OCI-LY7 (cell line): ENCODE measurements at regions not wholly inside any gene's neighbourhood (a gene's known extent, or its start where the extent isn't known, plus 50 kb on each side); places are given as distances from the start of the nearest gene placed in this dataset.

Experiments used
- BruUV-seq: library from RNA; stranded (reverse); fragments of 400-500 nt; replicated peaks from 2 replicates; lab custom pipeline; 2021; lab: Mats Ljungman, UMichigan
- CTCF ChIA-PET: fragments of 300-600 bp; sonication (Branson Sonifier 250); formaldehyde crosslinking; loops from one replicate; lab custom pipeline; 2022; ENCODE audit warnings: antibody characterized with exemption; ENCODE audit not compliant: unreplicated experiment; lab: Charles Lee
- POLR2A ChIA-PET: fragments of 300-600 bp; sonication (Branson Sonifier 250); formaldehyde crosslinking; loops from one replicate; lab custom pipeline; 2022; ENCODE audit warnings: antibody characterized with exemption; lab: Charles Lee
- DNase-seq: peaks from one replicate; pipeline ENCODE4 v3.0.0-alpha.2; 2015; ENCODE audit warnings: low spot score
- H2AFZ ChIP-seq: fragments of 200-600 bp; sonication (generic), shearing (Covaris generic); 2 replicates; pipeline ENCODE4 v1.6.1; 2014; ENCODE audit warnings: mild to moderate bottlenecking, antibody characterized with exemption, low read length, moderate library complexity
- H3K27ac ChIP-seq: fragments of 200-600 bp; sonication (generic); 2 replicates; pipeline ENCODE4 v1.5.1; 2014; ENCODE audit warnings: mixed run types, low read depth, mild to moderate bottlenecking, moderate library complexity, low read length, inconsistent platforms; ENCODE audit not compliant: poor library complexity, severe bottlenecking
- H3K36me3 ChIP-seq: fragments of 200-600 bp; sonication (generic); 2 replicates; pipeline ENCODE4 v1.6.1; 2014; ENCODE audit warnings: mild to moderate bottlenecking, antibody characterized with exemption, low read length, moderate library complexity, mixed read lengths; ENCODE audit not compliant: insufficient read depth
- H3K4me1 ChIP-seq: fragments of 200-600 bp; sonication (generic); 2 replicates; pipeline ENCODE4 v1.5.1; 2014; ENCODE audit warnings: mild to moderate bottlenecking, low read length; ENCODE audit not compliant: insufficient read depth, poor library complexity, severe bottlenecking
- H3K4me2 ChIP-seq: fragments of 200-600 bp; sonication (generic); 2 replicates; pipeline ENCODE4 v1.6.1; 2014; ENCODE audit warnings: mild to moderate bottlenecking, low read length
- H3K4me3 ChIP-seq: fragments of 200-600 bp; sonication (generic); 2 replicates; pipeline ENCODE4 v1.5.1; 2014; ENCODE audit warnings: mild to moderate bottlenecking, low read depth, low read length; ENCODE audit not compliant: poor library complexity, severe bottlenecking
- H3K79me2 ChIP-seq: fragments of 200-600 bp; sonication (generic); 2 replicates; pipeline ENCODE4 v1.6.1; 2016; ENCODE audit warnings: low read depth, mild to moderate bottlenecking, low read length, moderate library complexity, mixed read lengths; ENCODE audit not compliant: insufficient read depth
- H3K9me2 ChIP-seq: fragments of 200-600 bp; sonication (generic); 2 replicates; pipeline ENCODE4 v1.6.1; 2016; ENCODE audit warnings: mild to moderate bottlenecking, low read length, mixed read lengths; ENCODE audit not compliant: insufficient read depth
- H3K9me3 ChIP-seq: fragments of 200-600 bp; sonication (generic); 2 replicates; pipeline ENCODE4 v1.6.1; 2014; ENCODE audit warnings: mild to moderate bottlenecking, mixed run types, low read length, mixed read lengths
- H4K20me1 ChIP-seq: fragments of 200-600 bp; sonication (generic); 2 replicates; pipeline ENCODE4 v1.6.1; 2014; ENCODE audit warnings: mild to moderate bottlenecking, antibody characterized with exemption, low read length, moderate library complexity, mixed read lengths; ENCODE audit not compliant: insufficient read depth
- CTCF ChIP-seq: fragments of 200-600 bp; sonication (generic); conservative IDR thresholded peaks from 2 replicates; pipeline ENCODE4 v1.5.1; 2014; ENCODE audit warnings: mild to moderate bottlenecking, antibody characterized with exemption, low read length, moderate library complexity, mixed read lengths
- EZH2phosphoT487 ChIP-seq: fragments of 200-600 bp; sonication (generic); IDR thresholded peaks from 2 replicates; pipeline ENCODE4 v1.6.1; 2018; ENCODE audit warnings: low read depth, borderline replicate concordance, mild to moderate bottlenecking, mixed run types, antibody characterized with exemption, low read length, moderate library complexity, mixed read lengths
- intact Hi-C: fragments of 100-400 bp; cut with micrococcal nuclease; formaldehyde crosslinking; loops from one replicate; pipeline ENCODE4 v1.10.0; 2022; ENCODE audit not compliant: unreplicated experiment

GRCh38 chr4:132275583-132276121, 873.4 kb upstream of the PCDH10 start:
- intact Hi-C loops, result no loop called here
- POLR2A ChIA-PET, result interaction anchor here (0.6 to 2.5 kb wide), 15 partner anchors 8 to 365 kb away, joined by 3 to 9 read pairs (median 3); no protein-coding TSS in a partner anchor
- no peak overlapping the region for H3K4me3 ChIP-seq
- no TSS peak for BruUV-seq
- TF ChIP-seq CTCF (no peak), EZH2phosphoT487 (no peak)
- H3K4me1 ChIP-seq, result peaks cover 5% of the 10 kb centered on the region
- no peak overlapping the region for H3K27ac ChIP-seq
- CTCF ChIA-PET, result interaction anchor here (0.6 kb wide), 1 partner anchor 151 kb away, joined by 3 read pairs; no protein-coding TSS in a partner anchor
- H3K9me2 ChIP-seq, result no peaks in the 10 kb centered on the region
- peaks cover 32% of the 10 kb centered on the region for H3K36me3 ChIP-seq
- no peak for DNase-seq
- H3K9me3 ChIP-seq, result peaks cover 53% of the 10 kb centered on the region; the same call in 1 of the 2 replicates
- peak overlapping the region; percentile 20 for H2AFZ ChIP-seq
- no peak overlapping the region for H3K4me2 ChIP-seq
- H3K79me2 ChIP-seq, result no peaks in the 10 kb centered on the region
- H4K20me1 ChIP-seq, result no peaks in the 10 kb centered on the region

- Histone ChIP-seq H3K36me3 (peaks cover 27% of the 10 kb centered on the region), H3K4me2 (no peak overlapping the region), H4K20me1 (no peaks in the 10 kb centered on the region), H3K79me2 (no peaks in the 10 kb centered on the region), H3K27ac (no peak overlapping the region), H3K9me2 (no peaks in the 10 kb centered on the region), H3K4me1 (peaks cover 5% of the 10 kb centered on the region), H3K9me3 (peaks cover 53% of the 10 kb centered on the region; the same call in 1 of the 2 replicates), H3K4me3 (no peak overlapping the region), H2AFZ (peak overlapping the region; percentile 32)
- intact Hi-C loops, result no loop called here
- BruUV-seq, result no TSS peak
- ChIA-PET POLR2A (interaction anchor here (0.8 to 2.5 kb wide), 9 partner anchors 8 to 362 kb away, joined by 3 to 9 read pairs (median 4); no protein-coding TSS in a partner anchor), CTCF (interaction anchor here (0.6 kb wide), 1 partner anchor 152 kb away, joined by 3 read pairs; no protein-coding TSS in a partner anchor)
- TF ChIP-seq CTCF, result no peak
- TF ChIP-seq EZH2phosphoT487, result no peak
- DNase-seq, result no peak
Measured at GRCh38 chr4:132276185-132276584, 872.9 kb upstream of the PCDH10 start.

- Histone ChIP-seq H3K27ac (no peak overlapping the region), H3K9me2 (no peaks in the 10 kb centered on the region), H3K4me1 (peaks cover 5% of the 10 kb centered on the region), H3K4me3 (no peak overlapping the region), H2AFZ (0 out of 2 replicates have a peak overlapping the region, but pooled peaks have one; percentile 32), H3K4me2 (no peak overlapping the region), H3K36me3 (peaks cover 23% of the 10 kb centered on the region), H3K9me3 (peaks cover 50% of the 10 kb centered on the region; the same call in 1 of the 2 replicates), H3K79me2 (no peaks in the 10 kb centered on the region), H4K20me1 (no peaks in the 10 kb centered on the region)
- POLR2A ChIA-PET, result interaction anchor here (0.6 to 2.3 kb wide), 2 partner anchors 10 to 110 kb away, joined by 4 to 9 read pairs; no protein-coding TSS in a partner anchor
- TF ChIP-seq CTCF (no peak), EZH2phosphoT487 (no peak)
- no TSS peak for BruUV-seq
- CTCF ChIA-PET, result no interaction called here
- DNase-seq, result no peak
- intact Hi-C loops, result no loop called here
Measured at GRCh38 chr4:132276989-132277388, 872.1 kb upstream of the PCDH10 start.
